HUES48 (cell line): ENCODE measurements at regions not wholly inside any gene's neighbourhood (a gene's known extent, or its start where the extent isn't known, plus 50 kb on each side); places are given as distances from the start of the nearest gene placed in this dataset.

Experiments used
- H3K27ac ChIP-seq: one replicate; pipeline ENCODE4 v1.7.0; 2013; ENCODE audit warnings: low read depth, low read length, inconsistent platforms
- H3K27me3 ChIP-seq: 2 replicates; pipeline ENCODE4 v1.6.1; 2013; ENCODE audit warnings: mild to moderate bottlenecking, low read length; ENCODE audit not compliant: control insufficient read depth, insufficient read depth
- H3K36me3 ChIP-seq: 2 replicates; pipeline ENCODE4 v1.6.1; 2013; ENCODE audit warnings: low read length; ENCODE audit not compliant: control insufficient read depth, insufficient read depth
- H3K4me1 ChIP-seq: 2 replicates; pipeline ENCODE4 v1.6.1; 2013; ENCODE audit warnings: mild to moderate bottlenecking, low read length; ENCODE audit not compliant: control insufficient read depth, insufficient read depth
- H3K4me3 ChIP-seq: 2 replicates; pipeline ENCODE4 v1.5.1; 2013; ENCODE audit warnings: mild to moderate bottlenecking, low read depth, low read length
- H3K9ac ChIP-seq: 2 replicates; pipeline ENCODE4 v1.6.1; 2013; ENCODE audit warnings: mild to moderate bottlenecking, low read depth, low read length, moderate library complexity
- H3K9me3 ChIP-seq: 2 replicates; pipeline ENCODE4 v1.6.1; 2013; ENCODE audit warnings: low read length; ENCODE audit not compliant: control insufficient read depth, insufficient read depth

GRCh38 chr9:86655147-86655546 lies 292.2 kb downstream of the GAS1 start:
- H3K4me1 ChIP-seq = no peaks in the 10 kb centered on the region
- no peak overlapping the region for H3K4me3 ChIP-seq
- no peaks in the 10 kb centered on the region for H3K36me3 ChIP-seq
- H3K27ac ChIP-seq = no peak overlapping the region
- no peaks in the 10 kb centered on the region for H3K9me3 ChIP-seq
- no peak overlapping the region for H3K9ac ChIP-seq
- H3K27me3 ChIP-seq = no peaks in the 10 kb centered on the region

DNA sequence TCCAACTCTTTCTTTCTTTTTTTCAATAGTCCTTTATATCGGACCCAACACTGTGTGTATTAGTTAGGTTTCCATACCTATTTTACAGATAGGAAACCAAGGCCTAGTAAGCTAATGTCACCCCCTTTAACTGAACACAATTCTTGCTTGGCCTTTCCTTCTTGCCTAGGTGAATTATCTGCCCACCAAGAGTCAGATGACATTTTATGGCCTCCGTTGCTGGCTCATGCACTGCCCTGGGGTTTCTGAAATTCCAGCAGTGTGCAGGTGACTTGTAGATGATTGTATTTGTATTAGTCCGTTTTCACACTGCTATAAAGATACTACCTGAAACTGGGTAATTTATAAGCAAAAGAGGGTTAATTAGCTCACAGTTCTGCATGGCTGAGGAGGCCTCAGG lies 293.8 kb downstream of the GAS1 start:
- Histone ChIP-seq H3K27me3 (no peaks in the 10 kb centered on the region), H3K4me3 (no peak overlapping the region), H3K9ac (no peak overlapping the region), H3K27ac (no peak overlapping the region), H3K4me1 (no peaks in the 10 kb centered on the region), H3K9me3 (no peaks in the 10 kb centered on the region), H3K36me3 (no peaks in the 10 kb centered on the region)

GRCh38 chr9:86652736-86653135 lies 294.6 kb downstream of the GAS1 start:
- Histone ChIP-seq H3K4me1 (no peaks in the 10 kb centered on the region), H3K36me3 (no peaks in the 10 kb centered on the region), H3K9ac (no peak overlapping the region), H3K9me3 (no peaks in the 10 kb centered on the region), H3K4me3 (no peak overlapping the region), H3K27ac (no peak overlapping the region), H3K27me3 (no peaks in the 10 kb centered on the region)

DNA sequence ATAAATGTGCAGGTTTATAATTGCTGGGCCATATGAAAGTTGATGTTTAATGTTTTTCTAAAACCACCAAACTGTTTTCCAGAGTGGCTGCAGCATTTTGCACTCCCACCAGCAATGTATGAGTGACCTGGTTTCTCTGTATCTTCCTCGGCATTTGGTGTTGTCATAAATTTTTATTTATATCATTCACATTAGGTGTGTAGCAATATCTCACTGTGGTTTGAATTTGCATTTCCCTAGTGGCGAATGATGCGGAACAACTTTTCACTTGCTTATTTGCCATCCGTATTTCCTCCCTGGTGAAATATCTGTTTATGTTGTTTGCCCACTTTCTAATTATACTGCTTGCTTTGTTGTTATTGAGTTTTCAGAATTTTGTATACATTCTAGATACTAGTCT lies 295.7 kb upstream of the TUT7 start:
- Histone ChIP-seq H3K27ac (no peak overlapping the region), H3K9ac (no peak overlapping the region), H3K9me3 (no peaks in the 10 kb centered on the region), H3K4me1 (no peaks in the 10 kb centered on the region), H3K27me3 (no peaks in the 10 kb centered on the region), H3K4me3 (no peak overlapping the region), H3K36me3 (no peaks in the 10 kb centered on the region)

- Histone ChIP-seq H3K36me3 (no peaks in the 10 kb centered on the region), H3K9ac (no peak overlapping the region), H3K27ac (no peak overlapping the region), H3K27me3 (no peaks in the 10 kb centered on the region), H3K4me3 (no peak overlapping the region), H3K4me1 (0 out of 2 replicates have a peak, but pooled peaks cover 7% of the 10 kb centered on the region), H3K9me3 (no peaks in the 10 kb centered on the region)
Measured at GRCh38 chr9:86648828-86649170, 294.6 kb upstream of the TUT7 start.

GRCh38 chr9:86648156-86648827 lies 294.1 kb upstream of the TUT7 start:
- Histone ChIP-seq H3K36me3 (no peaks in the 10 kb centered on the region), H3K4me1 (0 out of 2 replicates have a peak, but pooled peaks cover 9% of the 10 kb centered on the region), H3K27ac (no peak overlapping the region), H3K4me3 (no peak overlapping the region), H3K27me3 (no peaks in the 10 kb centered on the region), H3K9me3 (no peaks in the 10 kb centered on the region), H3K9ac (no peak overlapping the region)

DNA sequence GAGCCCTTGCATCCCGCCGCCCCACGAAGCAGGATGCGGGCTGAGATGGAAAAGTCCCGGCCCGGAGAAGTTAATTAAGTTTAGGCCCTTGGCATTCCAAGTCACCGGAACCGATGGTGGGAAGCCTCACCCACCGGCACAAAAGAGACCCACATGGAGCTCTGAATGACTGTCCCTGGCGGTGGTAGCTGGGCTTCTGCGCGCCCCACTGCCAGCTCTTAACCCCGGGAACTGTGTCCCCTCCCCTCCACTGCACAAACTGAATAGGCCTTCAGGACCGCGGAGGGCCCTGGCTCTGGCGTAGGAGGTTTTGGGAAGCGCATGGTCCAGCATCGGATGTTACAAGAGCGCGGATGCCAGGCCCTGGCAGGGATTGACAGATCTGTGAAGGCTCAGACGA lies 291.1 kb upstream of the TUT7 start:
- no peaks in the 10 kb centered on the region for H3K9me3 ChIP-seq
- no peak overlapping the region for H3K27ac ChIP-seq
- H3K4me1 ChIP-seq = 0 out of 2 replicates have a peak, but pooled peaks cover 9% of the 10 kb centered on the region

DNA sequence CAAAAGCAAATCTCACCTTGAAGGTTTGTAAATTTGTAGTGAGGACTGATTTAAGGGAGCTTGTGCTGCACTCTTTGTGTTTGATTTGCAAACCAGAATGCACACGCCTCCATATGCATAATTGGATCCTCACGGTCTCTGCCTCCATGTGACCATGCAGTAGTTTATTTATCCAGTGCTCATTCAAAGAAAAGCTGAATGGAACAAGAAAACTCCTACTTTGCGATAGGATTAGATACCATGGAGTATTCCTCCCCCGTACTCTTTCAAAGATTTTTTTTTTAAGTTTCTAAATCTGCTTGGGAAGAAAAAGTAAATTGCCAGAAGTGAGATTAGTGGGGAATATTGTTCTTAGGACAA lies 290.4 kb upstream of the TUT7 start:
- H3K9ac ChIP-seq = no peak overlapping the region
- H3K4me3 ChIP-seq = no peak overlapping the region
- no peaks in the 10 kb centered on the region for H3K36me3 ChIP-seq
- peak overlapping the region; percentile 63 for H3K27ac ChIP-seq
- H3K9me3 ChIP-seq = no peaks in the 10 kb centered on the region
- H3K27me3 ChIP-seq = no peaks in the 10 kb centered on the region
- 0 out of 2 replicates have a peak, but pooled peaks cover 9% of the 10 kb centered on the region for H3K4me1 ChIP-seq

More for the DNA sequence above, 291.1 kb upstream of the TUT7 start:
- Histone ChIP-seq H3K36me3 (no peaks in the 10 kb centered on the region), H3K4me3 (no peak overlapping the region), H3K9ac (no peak overlapping the region), H3K27me3 (no peaks in the 10 kb centered on the region)

- no peak overlapping the region for H3K9ac ChIP-seq
- H3K9me3 ChIP-seq = no peaks in the 10 kb centered on the region
- H3K27ac ChIP-seq = peak overlapping the region; percentile 63
- H3K36me3 ChIP-seq = no peaks in the 10 kb centered on the region
- H3K4me1 ChIP-seq = 0 out of 2 replicates have a peak, but pooled peaks cover 9% of the 10 kb centered on the region
- no peak overlapping the region for H3K4me3 ChIP-seq
- H3K27me3 ChIP-seq = no peaks in the 10 kb centered on the region
Measured at GRCh38 chr9:86643946-86644674, 289.9 kb upstream of the TUT7 start.

DNA sequence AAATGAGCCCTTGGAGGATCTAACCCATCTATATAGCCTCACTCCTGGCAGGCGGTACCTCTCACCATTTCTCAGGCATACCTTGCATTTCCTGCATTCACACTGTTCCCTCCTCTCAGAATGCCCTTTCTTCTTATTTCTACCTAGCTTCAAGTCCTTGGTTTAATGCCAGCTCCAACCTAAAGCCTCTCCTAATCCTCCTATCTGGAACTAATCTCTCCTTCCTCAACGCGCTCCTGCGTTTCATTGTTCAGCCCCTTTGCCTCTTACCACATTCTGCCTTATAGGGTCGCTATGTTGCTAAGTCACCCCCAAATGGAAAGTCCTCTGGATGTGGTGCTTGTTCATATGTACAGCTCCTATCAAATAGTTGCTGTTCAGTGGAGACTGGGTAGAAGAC lies 288.5 kb upstream of the TUT7 start:
- H3K27me3 ChIP-seq = no peaks in the 10 kb centered on the region
- H3K9me3 ChIP-seq = no peaks in the 10 kb centered on the region
- no peak overlapping the region for H3K9ac ChIP-seq
- 0 out of 2 replicates have a peak, but pooled peaks cover 9% of the 10 kb centered on the region for H3K4me1 ChIP-seq
- no peaks in the 10 kb centered on the region for H3K36me3 ChIP-seq
- H3K4me3 ChIP-seq = no peak overlapping the region
- no peak overlapping the region for H3K27ac ChIP-seq

- Histone ChIP-seq H3K9me3 (no peaks in the 10 kb centered on the region), H3K9ac (no peak overlapping the region), H3K27ac (no peak overlapping the region), H3K36me3 (no peaks in the 10 kb centered on the region), H3K4me1 (0 out of 2 replicates have a peak, but pooled peaks cover 9% of the 10 kb centered on the region), H3K4me3 (no peak overlapping the region), H3K27me3 (no peaks in the 10 kb centered on the region)
Measured at GRCh38 chr9:86641970-86642369, 287.8 kb upstream of the TUT7 start.
